Activated T-helper 1 cell treated with Interleukin-2 at 50 U/mL for 16 hours (primary cell): ENCODE measurements at regions not wholly inside any gene's neighbourhood (a gene's known extent, or its start where the extent isn't known, plus 50 kb on each side); places are given as distances from the start of the nearest gene placed in this dataset.

ENCODE experiments used
- DNase-seq: peaks from one replicate; pipeline ENCODE4 v3.0.0-alpha.2; 2020; ENCODE audit warnings: low read depth

DNA sequence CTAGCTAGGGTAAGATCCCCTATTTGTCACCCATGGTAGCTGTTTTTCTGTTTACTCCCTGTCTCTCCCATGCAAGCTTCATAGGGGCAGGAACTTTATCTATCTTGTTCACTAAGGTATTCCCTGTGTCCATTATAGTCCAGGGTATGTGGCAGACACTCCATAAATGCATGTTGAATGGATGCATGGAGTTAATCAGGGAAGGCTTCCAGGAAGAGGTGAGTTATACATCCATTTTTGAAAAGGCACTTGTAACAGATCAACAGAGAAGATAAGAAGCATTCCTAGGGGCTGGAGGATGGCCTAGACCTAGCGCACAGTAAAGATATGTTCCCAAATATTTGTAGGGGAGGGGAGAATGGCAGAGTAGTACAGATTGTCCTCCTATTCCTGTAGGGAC is 130.3 kb downstream of the BUD13 start:
- no peak for DNase-seq

DNA sequence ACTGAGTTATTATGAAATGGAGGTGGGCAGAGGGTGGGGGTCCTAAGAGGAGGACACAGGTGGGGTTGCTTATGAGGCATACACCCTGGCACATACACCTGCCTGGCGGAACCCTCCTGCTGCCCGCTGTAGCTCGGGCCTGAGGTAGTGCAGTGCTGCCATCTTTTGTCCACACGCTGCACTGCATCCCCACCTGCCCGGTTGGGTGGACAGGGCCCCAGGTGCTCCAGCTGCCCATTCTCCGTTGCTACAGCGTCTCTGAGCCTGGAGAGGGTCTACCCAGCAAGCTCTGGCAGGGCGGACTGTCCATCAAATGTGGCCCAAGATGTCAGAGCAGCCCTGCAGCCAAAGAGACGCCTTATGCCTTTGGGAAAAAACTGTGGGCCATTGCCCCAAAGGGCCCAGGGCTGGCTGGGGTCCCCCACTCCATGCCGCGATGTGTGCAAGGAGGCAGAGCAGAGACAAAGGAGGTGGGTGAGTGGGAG is 131.2 kb downstream of the BUD13 start:
- no peak for DNase-seq

DNA sequence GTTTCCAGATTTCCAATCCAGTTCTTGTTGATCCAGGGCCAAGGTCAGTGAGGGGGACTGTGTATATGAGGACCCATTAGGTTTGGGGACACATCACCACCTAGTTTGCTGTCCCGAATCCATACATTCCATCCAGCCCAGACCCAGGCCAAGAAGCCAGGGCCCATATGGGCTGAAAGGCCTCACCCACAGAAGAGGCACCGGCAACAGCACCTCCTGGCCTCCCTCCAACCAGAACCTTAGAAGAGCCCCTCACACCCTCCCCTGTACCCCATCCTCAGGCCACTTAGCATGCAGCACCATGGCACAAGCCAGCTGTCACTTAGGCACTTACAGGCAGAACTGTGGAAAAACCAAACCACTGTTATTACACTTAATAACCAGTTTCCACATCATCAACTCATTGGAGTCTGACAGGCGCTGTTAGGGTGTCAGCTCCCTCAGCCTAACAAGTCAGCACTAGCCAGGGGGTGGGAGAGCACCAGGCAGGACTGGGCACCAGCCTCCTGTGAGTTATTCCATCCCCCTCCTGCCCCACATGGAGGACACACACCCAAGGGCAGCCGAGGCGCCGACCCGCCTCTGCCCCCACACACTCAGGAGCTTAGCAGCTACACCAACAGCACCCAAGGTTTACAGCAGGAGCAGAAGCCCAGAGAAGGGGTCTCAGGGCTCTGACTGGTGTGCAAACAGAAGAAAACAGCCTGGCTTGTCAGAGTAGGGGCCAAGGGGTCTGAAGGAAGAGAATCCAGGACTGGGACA is 132.0 kb downstream of the BUD13 start:
- DNase-seq: no peak

DNA sequence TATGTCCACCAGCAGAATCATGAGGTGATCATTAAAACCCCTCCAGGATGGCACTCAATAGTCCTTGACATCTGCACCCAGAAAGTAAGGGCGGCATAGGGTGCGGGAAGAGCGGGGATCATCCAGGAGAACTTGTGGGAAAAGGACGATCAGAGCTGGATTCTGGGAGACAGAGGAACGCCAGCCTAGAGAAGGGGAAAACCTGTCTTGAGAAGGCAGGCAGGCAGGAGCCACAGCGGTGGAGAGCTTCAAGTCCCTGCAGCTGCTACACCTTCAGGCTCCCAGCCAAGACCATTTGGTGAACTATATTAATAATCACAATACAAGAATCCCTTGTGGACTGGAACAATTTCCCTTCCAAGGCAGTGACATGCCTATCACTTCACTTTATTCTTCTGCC is 134.3 kb downstream of the BUD13 start:
- no peak for DNase-seq

DNA sequence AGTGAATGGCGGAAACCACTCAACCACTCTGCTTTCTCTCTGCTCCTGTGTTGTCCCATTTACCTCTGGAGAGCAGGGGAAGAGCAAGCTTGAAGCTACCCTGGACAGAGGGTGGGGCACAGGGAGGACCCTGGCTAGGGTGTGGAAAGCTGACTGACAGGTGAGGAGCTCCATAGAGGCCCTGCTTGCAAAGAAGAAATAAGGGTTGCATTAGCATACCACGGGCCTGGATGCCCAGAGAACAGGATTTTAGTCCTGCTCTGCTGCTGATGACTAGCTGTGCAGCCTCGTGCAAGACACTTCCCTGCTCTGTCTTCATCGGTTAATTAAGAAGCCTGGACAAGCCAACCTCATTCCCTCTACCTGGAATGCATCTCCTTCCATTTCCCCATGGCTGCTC is 135.0 kb downstream of the BUD13 start:
- no peak for DNase-seq

DNA sequence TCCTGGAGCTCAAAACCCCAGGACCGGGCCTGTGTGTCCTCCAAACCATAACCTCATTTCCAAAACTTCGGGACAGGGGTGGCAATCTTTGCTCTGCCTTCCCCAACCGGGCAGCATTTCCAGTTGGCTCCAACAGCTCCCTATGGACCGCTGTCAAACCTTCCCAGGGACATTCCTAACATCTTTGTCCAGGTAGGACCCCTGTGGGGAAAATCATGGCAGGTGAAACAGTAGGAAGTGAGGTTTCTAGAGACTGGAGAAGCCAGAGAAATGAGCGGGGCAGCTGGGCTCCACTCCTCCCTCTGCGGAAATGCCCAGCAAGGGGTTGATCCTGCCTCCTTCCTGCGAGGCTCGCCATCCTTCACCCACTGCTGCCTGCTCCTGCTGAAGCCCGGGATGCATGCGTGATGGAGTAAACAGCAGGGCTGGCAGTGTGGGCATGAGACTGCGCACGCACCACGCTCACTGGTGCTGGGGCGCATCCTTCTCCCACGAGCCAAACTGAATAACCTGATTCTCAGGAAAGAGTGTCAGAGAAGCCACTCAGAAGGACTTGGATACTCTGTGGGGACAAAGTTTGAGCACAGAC is 136.4 kb downstream of the BUD13 start:
- no peak for DNase-seq

DNA sequence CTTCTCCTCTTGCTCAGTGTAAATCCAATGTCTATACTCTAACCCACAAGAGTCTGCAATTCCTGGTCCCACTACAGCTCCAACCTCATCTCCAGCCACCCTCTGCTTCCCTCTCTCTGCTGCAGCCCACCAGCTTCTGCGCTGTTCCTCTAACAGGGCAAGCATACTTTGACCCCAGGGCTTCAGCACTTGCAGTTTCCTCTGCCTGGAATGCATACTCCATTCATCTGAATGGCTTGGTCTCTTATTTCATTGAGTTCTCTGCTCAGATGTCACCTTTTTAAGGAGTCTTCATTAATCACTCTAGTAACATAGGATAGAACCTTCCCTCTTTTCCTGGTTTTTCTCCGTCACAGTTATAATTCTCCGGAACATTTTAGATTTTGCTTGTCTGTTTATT is 141.6 kb downstream of the BUD13 start:
- DNase-seq: no peak

DNA sequence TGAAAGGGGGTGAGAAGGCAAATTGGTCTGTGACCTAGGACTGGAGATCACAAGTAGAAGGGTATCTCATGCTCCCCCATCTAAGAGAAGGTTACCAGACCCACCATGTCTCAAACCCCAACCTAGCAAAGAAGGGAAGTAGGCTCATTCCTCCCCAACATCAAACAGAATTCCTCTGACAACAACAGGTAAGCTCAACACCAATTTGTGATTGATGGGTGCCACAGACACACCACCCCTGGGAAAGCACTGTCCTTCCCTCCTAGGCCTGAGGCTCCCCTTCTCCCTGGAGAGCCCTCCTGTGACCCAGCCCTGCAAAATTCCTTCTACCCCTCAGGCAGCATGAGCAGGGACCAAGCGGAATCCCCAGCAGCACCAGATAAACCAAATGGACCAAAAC is 154.3 kb downstream of the BUD13 start:
- no peak for DNase-seq

DNA sequence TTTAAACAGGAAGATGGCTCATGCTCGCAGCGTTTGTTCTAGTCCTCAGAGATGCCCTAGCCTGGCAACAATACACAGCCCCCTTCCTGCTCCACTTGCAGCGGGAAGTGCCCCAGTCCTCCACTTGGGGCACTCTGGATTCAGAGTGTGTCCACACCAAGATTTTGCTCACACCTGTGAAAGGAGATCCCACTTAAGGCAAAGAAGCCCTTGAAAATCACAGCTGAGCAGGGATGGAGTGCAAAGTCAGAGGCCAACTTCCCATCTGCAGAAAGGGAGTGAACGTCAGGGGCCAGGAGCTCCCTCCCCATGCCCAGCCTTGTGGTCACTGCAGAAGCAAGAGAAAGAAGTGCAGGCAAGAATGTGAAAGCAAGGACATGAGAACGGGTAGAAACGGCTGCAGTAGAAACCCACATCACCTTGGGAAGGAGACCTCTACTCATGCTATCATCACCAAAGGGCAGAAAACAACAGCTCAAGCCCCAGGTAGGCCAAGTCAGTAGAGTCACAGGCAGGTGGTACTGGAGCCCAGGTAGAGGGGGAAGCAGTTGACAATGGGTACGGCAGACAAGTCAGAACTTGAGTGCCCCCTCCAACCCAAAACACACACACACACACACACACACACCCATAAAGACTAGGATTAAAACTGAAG is 157.4 kb downstream of the BUD13 start:
- DNase-seq: no peak

DNA sequence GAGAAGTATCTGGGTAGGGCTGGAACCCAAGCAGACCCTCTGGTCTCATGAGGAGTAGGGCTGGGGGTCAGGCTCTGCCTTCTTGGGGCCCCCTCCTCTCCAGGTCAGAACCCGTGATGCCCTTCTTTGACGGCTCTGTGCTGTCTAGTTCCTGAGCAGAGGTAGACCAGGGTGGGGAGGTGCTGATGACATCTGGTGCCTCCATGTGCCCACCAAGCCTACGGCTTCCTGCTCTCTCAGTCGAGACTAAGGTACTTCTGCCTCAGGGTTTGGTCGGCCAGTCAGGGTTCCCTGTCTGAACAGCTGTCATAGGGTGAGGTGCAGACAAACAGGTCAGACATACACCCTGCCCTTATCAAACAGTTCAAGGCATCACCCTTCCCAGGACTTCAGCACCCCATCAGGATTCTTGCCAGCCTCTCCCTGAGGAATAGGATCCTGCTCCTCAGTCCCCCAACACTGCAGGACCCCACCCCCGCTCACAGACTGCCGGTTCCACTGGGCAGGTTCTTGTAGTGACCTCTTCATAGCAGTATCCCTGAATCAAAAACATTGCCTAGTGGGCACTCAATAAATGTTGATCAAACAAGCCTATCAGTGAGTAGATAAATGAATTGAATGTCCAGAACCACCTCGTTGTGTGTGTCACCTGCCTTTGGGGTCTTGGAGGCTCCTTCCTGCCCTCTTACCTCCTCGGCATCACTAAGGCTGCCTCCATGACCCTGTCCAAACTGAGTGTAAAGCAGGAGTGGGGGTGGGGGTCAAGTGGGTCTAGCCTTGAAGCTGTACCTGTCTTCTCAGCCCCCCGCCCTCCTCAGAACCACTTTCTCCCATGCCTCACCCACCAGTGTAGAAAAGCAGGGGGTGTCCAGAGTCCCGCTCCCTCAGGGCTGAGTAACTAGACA is 158.2 kb downstream of the BUD13 start:
- no peak for DNase-seq

DNA sequence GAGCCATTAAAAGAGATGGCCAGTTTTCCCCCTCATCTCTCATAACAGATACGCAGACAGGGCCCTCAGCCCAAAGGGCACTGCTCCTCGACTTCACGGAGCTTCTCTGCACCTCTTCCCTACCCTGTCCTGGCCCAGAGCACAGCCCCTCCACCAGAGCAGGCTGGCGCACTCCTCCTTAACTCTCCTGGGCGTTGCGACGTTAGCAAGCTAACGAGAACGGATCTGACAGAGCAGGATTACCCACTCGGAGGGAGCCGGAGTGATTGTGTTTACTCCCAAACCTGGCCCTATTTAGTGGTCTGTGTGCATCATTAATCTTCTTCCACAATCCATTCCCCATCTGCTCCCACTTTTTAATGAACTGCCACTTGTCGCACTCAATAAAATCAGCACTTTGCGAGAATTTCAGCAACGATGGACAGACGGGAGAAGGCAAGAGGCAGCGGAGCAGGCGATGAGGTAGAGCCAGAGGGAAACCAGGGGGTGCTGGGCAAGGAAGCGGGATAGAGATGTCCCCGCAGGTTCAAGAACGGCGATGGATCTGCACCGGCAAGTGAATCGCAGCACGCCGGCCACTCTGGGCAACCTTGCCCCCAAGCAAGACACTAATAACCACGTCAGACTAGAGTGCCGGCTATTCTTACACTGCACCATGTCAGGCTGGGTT is 159.4 kb downstream of the BUD13 start:
- DNase-seq: no peak

DNA sequence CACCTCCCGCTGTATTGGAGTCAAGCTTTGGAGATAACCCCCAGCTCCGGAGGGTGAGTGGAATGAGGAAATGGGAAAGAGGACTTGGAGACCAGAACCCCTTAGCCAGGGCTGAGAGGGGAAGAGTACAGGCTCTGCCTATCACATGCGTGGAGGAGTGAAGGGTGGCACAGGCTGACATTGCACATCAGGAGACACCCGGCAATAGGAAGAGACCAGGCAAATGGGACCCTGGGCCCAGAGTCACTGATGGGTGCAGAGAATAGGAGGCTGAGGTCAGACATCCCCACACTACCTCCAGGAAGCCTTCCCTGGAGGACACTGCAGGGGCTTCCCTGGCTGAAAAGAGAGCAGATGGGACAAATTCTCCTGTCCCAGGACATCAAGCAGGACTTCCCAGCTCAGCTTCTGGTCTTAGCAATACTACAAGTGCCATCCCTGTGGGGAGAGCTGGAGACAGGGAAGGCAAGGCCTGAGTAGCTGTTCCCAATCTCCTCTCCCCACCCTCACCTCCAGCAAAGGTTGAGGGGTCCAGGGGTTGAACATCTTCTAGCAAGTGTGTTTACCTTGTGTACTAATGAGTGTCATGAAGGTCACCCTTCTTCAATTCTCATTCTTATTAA is 160.7 kb downstream of the BUD13 start:
- DNase-seq: no peak

DNA sequence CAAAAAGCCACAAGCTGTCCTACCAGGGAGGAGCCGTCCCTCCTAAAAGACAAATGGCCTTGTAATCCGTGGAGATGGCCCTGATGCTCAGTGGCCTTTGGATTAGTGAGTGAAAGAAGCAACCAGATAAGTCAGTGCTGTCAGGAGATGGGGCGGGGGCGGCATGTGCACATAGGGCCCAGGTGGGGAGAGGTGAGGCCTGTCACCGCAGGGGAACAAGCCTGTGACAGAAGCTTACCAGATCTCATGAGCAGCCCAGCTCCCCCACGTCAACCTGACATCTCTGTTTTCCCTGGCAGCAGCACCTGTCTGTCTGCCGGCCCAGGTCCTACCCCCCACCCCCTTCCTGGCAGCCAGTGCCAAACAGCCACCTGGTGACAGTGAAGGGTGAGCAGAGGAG is 162.6 kb downstream of the BUD13 start:
- no peak for DNase-seq

DNA sequence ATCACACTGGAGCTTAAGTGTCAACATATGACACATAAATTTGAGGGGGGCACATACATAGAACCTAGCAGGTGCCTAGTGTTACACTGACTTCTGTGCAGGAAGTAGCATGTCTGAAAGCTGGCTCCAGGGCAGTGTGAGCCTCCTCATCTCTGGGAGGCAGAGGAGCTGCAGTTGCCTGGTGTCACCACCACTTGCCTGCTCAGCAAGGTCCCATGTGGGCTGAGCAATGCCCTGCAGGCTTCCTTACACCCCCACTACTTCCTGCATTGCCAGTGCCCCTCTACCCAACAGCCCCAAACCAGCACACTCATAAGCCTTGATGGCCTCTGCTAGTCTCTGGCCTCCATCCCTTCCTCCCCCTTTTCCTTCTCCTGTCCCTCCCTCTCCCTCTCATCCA is 165.8 kb downstream of the BUD13 start:
- DNase-seq: no peak

DNA sequence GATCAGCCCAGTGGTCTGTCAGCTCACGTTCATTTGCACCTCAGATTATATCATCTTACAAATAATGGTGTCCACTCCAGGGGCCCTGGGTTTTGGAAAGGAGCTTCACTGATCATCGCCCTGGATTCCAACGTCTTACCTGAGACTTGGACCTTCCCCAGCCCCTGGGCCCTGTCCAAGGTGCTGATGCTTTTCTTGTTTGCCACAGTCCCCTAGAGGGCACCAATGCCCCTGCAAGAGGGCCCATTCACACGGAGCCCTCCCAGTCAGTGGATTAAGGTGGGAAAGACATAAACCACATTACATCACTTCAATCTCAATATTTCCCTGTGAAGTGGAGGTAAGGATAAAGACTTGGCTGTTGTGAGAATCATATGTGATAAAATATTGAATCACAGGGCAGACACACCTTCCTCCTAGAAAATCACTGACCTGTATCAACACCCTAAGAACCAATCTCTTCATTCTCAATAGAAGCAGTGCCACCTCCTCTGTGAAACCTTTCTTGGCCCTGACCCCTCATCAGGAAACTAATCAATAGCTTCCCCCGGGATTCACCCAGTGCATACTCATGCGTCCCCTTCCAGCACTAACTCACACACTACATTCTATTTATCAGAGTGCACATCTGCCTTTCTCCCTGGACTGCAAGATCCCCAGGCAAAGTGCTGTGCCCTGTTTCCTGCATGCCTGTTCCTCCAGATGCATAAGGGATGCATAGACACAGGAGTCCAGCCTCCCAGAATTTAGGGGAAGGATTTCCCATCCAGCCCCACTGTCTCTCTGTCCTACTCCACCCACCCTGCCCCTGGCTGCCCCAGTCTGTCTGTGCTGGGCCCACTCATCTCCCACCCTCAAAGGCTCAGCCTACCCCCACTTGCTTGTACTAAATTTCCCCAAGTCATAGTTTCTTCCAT is 167.0 kb downstream of the BUD13 start:
- DNase-seq: no peak

DNA sequence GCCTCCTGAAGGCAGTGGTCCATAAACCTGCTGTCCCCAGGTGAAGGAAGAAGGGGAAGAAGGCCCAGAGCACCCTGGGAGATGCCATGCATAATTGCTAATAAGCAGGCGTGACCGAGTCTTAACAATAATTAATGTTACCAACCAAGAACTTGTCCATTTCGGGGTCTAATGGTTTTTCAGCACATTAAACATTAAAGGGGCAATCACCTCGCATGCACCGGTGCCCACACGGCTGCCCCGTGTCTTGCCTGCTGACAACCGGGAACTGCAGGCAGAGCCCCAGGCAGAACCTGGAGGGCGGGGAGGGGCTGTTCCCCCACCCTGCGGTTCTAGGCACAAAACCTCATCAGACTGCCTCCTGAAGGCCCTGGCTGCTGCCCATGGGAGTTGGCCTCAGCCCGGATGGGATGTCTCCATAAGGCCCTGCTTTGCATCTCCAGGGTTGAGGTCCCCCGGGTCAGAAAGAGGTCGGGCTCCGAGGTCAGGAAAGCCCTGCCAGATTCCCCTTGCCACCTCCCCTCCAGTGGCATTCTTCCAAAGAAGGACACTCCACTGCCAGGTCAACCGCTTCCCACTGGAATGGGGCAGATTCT is 169.0 kb downstream of the BUD13 start:
- DNase-seq: no peak

DNA sequence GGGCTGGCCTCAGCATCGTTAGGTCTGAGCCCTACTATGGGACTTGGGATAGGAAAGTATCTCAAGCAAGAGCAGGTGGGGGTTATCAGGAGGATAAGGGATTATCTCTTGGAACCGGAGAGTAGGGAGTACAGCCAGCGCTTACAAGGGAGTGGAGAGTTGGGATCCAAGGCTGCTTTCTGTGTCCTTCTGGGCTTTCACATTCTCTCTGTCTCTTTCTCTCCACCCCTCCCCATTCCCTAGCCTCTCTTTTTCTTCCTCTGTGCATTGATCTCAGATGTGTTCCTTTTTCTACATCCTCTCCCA is 170.2 kb downstream of the BUD13 start:
- DNase-seq: no peak

DNA sequence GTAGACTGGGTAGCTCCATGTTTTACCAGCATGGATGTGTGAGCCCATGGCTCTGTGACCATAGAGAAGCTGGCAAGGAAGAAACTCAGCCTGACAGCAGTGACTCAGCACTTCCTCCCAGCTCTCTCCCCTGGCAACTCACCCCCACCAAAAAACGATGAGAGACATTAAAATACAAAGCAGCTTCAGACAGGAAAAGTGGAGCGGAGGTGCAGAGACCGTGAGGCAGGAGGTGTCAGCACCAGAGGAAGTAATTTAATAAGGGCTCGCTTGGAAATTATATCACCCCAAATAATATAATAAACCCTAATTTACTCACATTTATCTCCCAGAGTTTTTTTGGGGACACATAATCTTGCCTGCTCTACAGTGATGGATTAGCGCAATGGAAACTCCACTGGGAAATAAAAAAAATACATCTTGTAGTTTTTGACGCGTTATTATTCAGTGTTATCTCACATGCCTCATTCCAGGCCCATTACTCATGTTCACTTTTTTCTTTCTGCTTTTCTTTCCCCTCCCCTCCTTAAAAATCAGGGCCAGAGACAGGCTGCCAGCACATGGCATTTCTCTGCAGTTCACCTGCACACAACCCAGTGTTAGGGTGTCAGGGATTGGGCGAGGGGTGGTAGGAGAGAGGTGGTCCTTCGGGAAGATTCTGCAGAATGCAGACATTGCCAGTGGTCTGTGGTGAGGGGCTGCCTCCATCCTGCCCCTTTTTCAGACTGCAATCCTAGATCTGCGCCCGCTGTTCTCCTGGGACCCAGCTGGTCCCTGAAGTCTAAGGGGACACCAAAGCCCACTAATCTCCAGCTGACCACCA is 170.8 kb downstream of the BUD13 start:
- DNase-seq: no peak

DNA sequence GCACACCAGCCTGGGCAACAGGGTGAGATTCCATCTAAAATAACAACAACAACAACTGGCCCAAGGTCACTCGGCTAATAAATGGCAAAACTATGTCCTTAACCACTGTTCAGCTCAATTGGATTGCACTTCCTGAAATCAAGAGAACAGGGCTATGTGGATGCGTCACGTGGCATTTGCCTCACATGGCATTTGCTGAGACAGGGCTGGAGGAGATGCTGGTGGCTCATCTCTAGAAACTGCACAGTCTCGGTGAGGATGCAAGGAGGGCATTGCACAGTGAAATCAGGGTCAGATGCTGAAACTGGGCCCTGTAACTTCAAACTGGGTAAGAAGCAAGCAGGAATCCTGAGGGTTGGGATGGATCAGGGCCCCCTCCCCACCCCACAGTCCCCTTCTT is 171.9 kb downstream of the BUD13 start:
- DNase-seq: no peak
